BE2C (cell line): ENCODE measurements at regions not wholly inside any gene's neighbourhood (a gene's known extent, or its start where the extent isn't known, plus 50 kb on each side); places are given as distances from the start of the nearest gene placed in this dataset.

ENCODE experiments used
- DNase-seq: peaks from one replicate; pipeline ENCODE4 v3.0.0-alpha.2; 2020
- H3K27me3 ChIP-seq: fragments of 250-450 bp; sonication (Bioruptor Pico); 2 replicates; pipeline ENCODE4 v1.5.1; 2020; ENCODE audit warnings: mild to moderate bottlenecking
- H3K36me3 ChIP-seq: fragments of 250-450 bp; sonication (Bioruptor Pico); 2 replicates; pipeline ENCODE4 v1.5.1; 2020; ENCODE audit warnings: mild to moderate bottlenecking
- H3K4me1 ChIP-seq: fragments of 250-450 bp; sonication (Bioruptor Pico); 2 replicates; pipeline ENCODE4 v1.5.1; 2020
- H3K4me3 ChIP-seq: 2 replicates; pipeline ENCODE4 v1.5.1; 2011; ENCODE audit warnings: low read depth, low read length
- H3K9me3 ChIP-seq: fragments of 250-450 bp; sonication (Bioruptor Pico); 2 replicates; pipeline ENCODE4 v1.5.1; 2020
- CTCF ChIP-seq: IDR thresholded peaks from 2 replicates; pipeline ENCODE4 v1.5.1; 2012; ENCODE audit warnings: mild to moderate bottlenecking, low read depth, low read length

DNA sequence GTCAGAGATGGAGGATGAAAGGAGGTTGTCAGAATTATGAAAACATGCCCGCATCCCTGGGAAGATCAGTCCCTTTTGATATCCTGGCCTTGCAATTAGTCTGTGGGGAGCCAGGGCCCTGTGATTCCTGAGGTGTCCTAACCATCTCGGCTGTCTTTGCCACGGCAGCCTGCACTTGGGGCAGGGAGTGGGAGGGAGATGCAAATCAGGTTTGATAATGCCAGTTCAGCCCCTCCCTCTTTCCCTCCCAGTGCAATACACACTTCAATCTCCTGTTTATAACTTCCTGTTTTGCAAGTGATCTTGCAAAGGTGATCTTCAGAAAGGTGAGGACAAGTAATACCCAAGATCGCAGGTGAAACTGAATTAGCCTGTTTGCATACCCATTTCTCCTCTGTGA lies 114.0 kb upstream of the ALDH1B1 start:
- no peak for DNase-seq
- Histone ChIP-seq H3K9me3 (no peaks in the 10 kb centered on the region), H3K4me1 (no peaks in the 10 kb centered on the region), H3K36me3 (no peaks in the 10 kb centered on the region), H3K27me3 (no peaks in the 10 kb centered on the region), H3K4me3 (no peak overlapping the region)
- no peak for TF ChIP-seq CTCF

- no peak overlapping the region for H3K4me3 ChIP-seq
- H3K9me3 ChIP-seq, result no peaks in the 10 kb centered on the region
- no peak for DNase-seq
- H3K36me3 ChIP-seq, result no peaks in the 10 kb centered on the region
- H3K4me1 ChIP-seq, result no peaks in the 10 kb centered on the region
- no peak for TF ChIP-seq CTCF
- no peaks in the 10 kb centered on the region for H3K27me3 ChIP-seq
Measured at GRCh38 chr9:38277601-38278200, 114.8 kb upstream of the ALDH1B1 start.

GRCh38 chr9:38276771-38277439 lies 115.6 kb upstream of the ALDH1B1 start:
- H3K4me3 ChIP-seq, result no peak overlapping the region
- H3K36me3 ChIP-seq, result no peaks in the 10 kb centered on the region
- H3K27me3 ChIP-seq, result no peaks in the 10 kb centered on the region
- H3K4me1 ChIP-seq, result no peaks in the 10 kb centered on the region
- H3K9me3 ChIP-seq, result no peaks in the 10 kb centered on the region
- no peak for TF ChIP-seq CTCF
- DNase-seq, result no peak

DNA sequence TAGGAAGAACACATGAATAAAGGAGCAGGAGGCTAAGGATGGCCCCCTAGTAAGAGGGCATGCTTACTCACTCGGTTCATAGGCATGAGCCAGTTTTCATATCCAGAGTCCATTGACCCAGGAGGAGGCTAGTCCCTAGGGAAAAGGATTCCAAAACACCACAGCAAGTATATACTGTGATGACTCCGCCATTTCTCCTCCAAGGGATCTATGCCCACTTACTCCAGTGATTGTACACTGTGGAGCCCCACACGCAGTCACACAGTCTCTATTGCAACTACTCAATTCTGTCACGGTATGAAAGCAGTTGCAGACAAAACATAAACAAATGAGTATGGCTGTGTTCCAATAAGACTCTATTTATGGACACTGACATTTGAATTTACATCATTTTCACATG lies 117.7 kb upstream of the ALDH1B1 start:
- no peaks in the 10 kb centered on the region for H3K9me3 ChIP-seq
- H3K36me3 ChIP-seq, result no peaks in the 10 kb centered on the region
- no peaks in the 10 kb centered on the region for H3K4me1 ChIP-seq
- no peaks in the 10 kb centered on the region for H3K27me3 ChIP-seq
- no peak overlapping the region for H3K4me3 ChIP-seq
- no peak for TF ChIP-seq CTCF
- no peak for DNase-seq

GRCh38 chr9:38272710-38273109 lies 119.8 kb upstream of the ALDH1B1 start:
- TF ChIP-seq CTCF, result no peak
- DNase-seq, result no peak
- no peaks in the 10 kb centered on the region for H3K9me3 ChIP-seq

DNA sequence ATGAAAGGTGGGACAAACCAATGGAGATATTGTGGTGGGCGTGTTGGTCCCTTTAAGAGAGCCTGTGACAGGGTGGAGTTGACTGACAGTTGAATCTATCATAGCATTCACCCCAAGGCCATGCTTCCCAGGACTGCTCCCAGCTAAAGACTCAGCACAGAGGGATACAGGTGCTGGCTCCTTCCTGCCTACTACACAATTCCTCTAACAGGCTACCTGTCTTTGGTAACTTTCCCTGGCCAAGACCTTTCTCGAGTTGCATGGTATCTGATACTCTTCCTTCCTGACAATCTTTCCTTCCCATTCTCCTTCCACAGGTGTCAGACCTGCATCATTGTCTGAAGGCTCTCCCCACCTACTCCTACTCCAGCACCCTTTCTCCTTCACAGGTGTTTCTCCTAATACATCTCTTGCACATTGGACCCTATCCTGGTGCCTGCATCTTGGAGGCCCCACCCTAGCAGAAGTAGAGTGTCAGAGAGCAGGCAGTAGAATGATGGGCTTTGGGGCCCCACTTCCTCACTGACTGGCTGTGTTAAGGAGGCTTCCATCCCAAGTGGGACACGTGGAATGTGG lies 120.7 kb upstream of the ALDH1B1 start:
- TF ChIP-seq CTCF, result no peak
- no peak for DNase-seq
- Histone ChIP-seq H3K9me3 (no peaks in the 10 kb centered on the region), H3K27me3 (no peaks in the 10 kb centered on the region), H3K4me3 (no peak overlapping the region), H3K4me1 (no peaks in the 10 kb centered on the region), H3K36me3 (no peaks in the 10 kb centered on the region)

More at GRCh38 chr9:38272710-38273109, 119.8 kb upstream of the ALDH1B1 start:
- H3K27me3 ChIP-seq, result no peaks in the 10 kb centered on the region
- H3K4me3 ChIP-seq, result no peak overlapping the region
- H3K4me1 ChIP-seq, result no peaks in the 10 kb centered on the region
- H3K36me3 ChIP-seq, result no peaks in the 10 kb centered on the region
